H1 (cell line): ENCODE measurements at regions not wholly inside any gene's neighbourhood (a gene's known extent, or its start where the extent isn't known, plus 50 kb on each side); places are given as distances from the start of the nearest gene placed in this dataset.

Source experiments
- CTCF ChIA-PET: fragments of 300-600 bp; sonication (Branson Sonifier 250); formaldehyde crosslinking; loops from one replicate; lab custom pipeline; 2021; ENCODE audit not compliant: partially characterized antibody; lab: Charles Lee
- POLR2A ChIA-PET: fragments of 300-600 bp; sonication (Branson Sonifier 250); formaldehyde crosslinking; loops from one replicate; lab custom pipeline; 2021; ENCODE audit warnings: inconsistent platforms; ENCODE audit not compliant: partially characterized antibody; lab: Charles Lee
- DNase-seq, 2 experiments: peaks; one replicate each; pipeline versions ENCODE4 v3.0.0 to v3.0.0-alpha.2; 2010 to 2022; ENCODE audit warnings: low spot score in 2 of 2, low read depth in 1 of 2, mixed read lengths in 1 of 2
- FAIRE-seq: peaks from 2 replicates; lab custom pipeline; 2011; peaks lifted over from hg19 to GRCh38; lab: Jason Lieb, UNC
- H2AFZ ChIP-seq: 2 replicates; pipeline ENCODE4 v1.8.1; 2012; ENCODE audit warnings: low read length, inconsistent platforms
- H2AK5ac ChIP-seq: 2 replicates; pipeline ENCODE4 v1.6.1; 2013; ENCODE audit warnings: low read depth, low read length
- H2BK120ac ChIP-seq: replicated peaks from 2 replicates; pipeline ENCODE3; 2013; ENCODE audit warnings: low read depth, low read length, inconsistent platforms
- H2BK12ac ChIP-seq: 2 replicates; pipeline ENCODE4 v1.6.1; 2013; ENCODE audit warnings: low read depth, low read length
- H2BK15ac ChIP-seq: 2 replicates; pipeline ENCODE4 v1.6.1; 2013; ENCODE audit warnings: low read length
- H2BK20ac ChIP-seq: 2 replicates; pipeline ENCODE4 v1.6.1; 2013; ENCODE audit warnings: low read length
- H2BK5ac ChIP-seq: 2 replicates; pipeline ENCODE4 v1.6.1; 2013; ENCODE audit warnings: low read depth, low read length
- H3K14ac ChIP-seq: 2 replicates; pipeline ENCODE4 v1.6.1; 2013; ENCODE audit warnings: inconsistent platforms; ENCODE audit not compliant: insufficient read length
- H3K18ac ChIP-seq: 2 replicates; pipeline ENCODE4 v1.6.1; 2013; ENCODE audit warnings: low read length; ENCODE audit errors: extremely low read depth
- H3K23ac ChIP-seq: 2 replicates; pipeline ENCODE4 v1.6.1; 2013; ENCODE audit warnings: inconsistent platforms; ENCODE audit not compliant: insufficient read length
- H3K23me2 ChIP-seq: 2 replicates; pipeline ENCODE4 v1.6.1; 2013; ENCODE audit warnings: low read depth, low read length
- H3K27ac ChIP-seq: 2 replicates; pipeline ENCODE4 v1.6.1; 2011; ENCODE audit warnings: low read depth, low read length, inconsistent platforms
- H3K27me3 ChIP-seq, 4 experiments: replicated peaks in 1 of 4; 1 replicate in 1 of 4; 2 replicates in 3 of 4; pipeline versions ENCODE4 v1.6.1 to v1.8.1; 2011 to 2013; ENCODE audit warnings: low read length in 3 of 4, mild to moderate bottlenecking in 3 of 4, inconsistent platforms in 2 of 4, mixed read lengths in 2 of 4, moderate library complexity in 1 of 4; ENCODE audit not compliant: control insufficient read depth in 3 of 4, insufficient read depth in 3 of 4; ENCODE audit errors: extremely low read depth in 1 of 4
- H3K36me3 ChIP-seq, 4 experiments: 2 replicates each; pipeline versions ENCODE4 v1.6.1 to v1.8.1; 2011 to 2013; ENCODE audit warnings: mild to moderate bottlenecking in 4 of 4, low read length in 3 of 4, moderate library complexity in 2 of 4, control low read depth in 1 of 4, inconsistent platforms in 1 of 4; ENCODE audit not compliant: insufficient read depth in 4 of 4, control insufficient read depth in 2 of 4
- H3K4ac ChIP-seq: replicated peaks from 2 replicates; pipeline ENCODE3; 2013; ENCODE audit warnings: low read length, low read depth, mixed read lengths, inconsistent platforms; ENCODE audit not compliant: insufficient read length
- H3K4me1 ChIP-seq, 4 experiments: replicated peaks in 1 of 4; 1 replicate in 1 of 4; 2 replicates in 3 of 4; pipeline versions ENCODE4 v1.6.1 to v1.8.1; 2011 to 2013; ENCODE audit warnings: low read length in 3 of 4, inconsistent platforms in 2 of 4, mixed read lengths in 1 of 4; ENCODE audit not compliant: insufficient read depth in 4 of 4, control insufficient read depth in 3 of 4
- H3K4me2 ChIP-seq, 2 experiments: 2 replicates each; pipeline versions ENCODE4 v1.6.1 to v1.8.1; 2011 to 2013; ENCODE audit warnings: low read depth in 2 of 2, low read length in 2 of 2, control low read depth in 1 of 2, inconsistent platforms in 1 of 2, mild to moderate bottlenecking in 1 of 2; ENCODE audit not compliant: insufficient read depth in 1 of 2
- H3K4me3 ChIP-seq, 4 experiments: fragments of 200-600, 300-600 bp in 1 of 4; sonication (generic), shearing (Covaris generic), sonication (Bioruptor Twin) in 1 of 4; 2 replicates each; pipeline versions ENCODE4 v1.5.1 to v1.8.1; 2011 to 2016; ENCODE audit warnings: low read length in 4 of 4, low read depth in 3 of 4, control low read depth in 2 of 4, inconsistent platforms in 2 of 4, mild to moderate bottlenecking in 2 of 4, mixed read lengths in 1 of 4, moderate library complexity in 1 of 4; ENCODE audit not compliant: insufficient read depth in 2 of 4; ENCODE audit errors: extremely low read depth in 1 of 4
- H3K56ac ChIP-seq: replicated peaks from 2 replicates; pipeline ENCODE3; 2013; ENCODE audit warnings: low read depth, mild to moderate bottlenecking, mixed read lengths, low read length, inconsistent platforms; ENCODE audit not compliant: insufficient read length
- H3K79me1 ChIP-seq: 2 replicates; pipeline ENCODE4 v1.6.1; 2013; ENCODE audit warnings: low read depth, low read length, control low read depth
- H3K79me2 ChIP-seq, 2 experiments: 2 replicates each; pipeline versions ENCODE4 v1.6.1 to v1.8.1; 2012 to 2013; ENCODE audit warnings: low read length in 2 of 2, mild to moderate bottlenecking in 2 of 2, inconsistent platforms in 1 of 2; ENCODE audit not compliant: insufficient read depth in 2 of 2, control insufficient read depth in 1 of 2
- H3K9ac ChIP-seq, 4 experiments: replicated peaks in 1 of 4; 1 replicate in 1 of 4; 2 replicates in 3 of 4; pipeline versions ENCODE4 v1.6.1 to v1.8.1; 2011 to 2013; ENCODE audit warnings: low read depth in 3 of 4, low read length in 3 of 4, control low read depth in 2 of 4, mild to moderate bottlenecking in 2 of 4, moderate library complexity in 2 of 4, inconsistent platforms in 1 of 4; ENCODE audit errors: extremely low read depth in 1 of 4
- H3K9me3 ChIP-seq, 2 experiments: 2 replicates each; pipeline versions ENCODE4 v1.6.1 to v1.8.1; 2012 to 2013; ENCODE audit warnings: mild to moderate bottlenecking in 2 of 2, moderate library complexity in 2 of 2, control low read depth in 1 of 2, inconsistent platforms in 1 of 2, low read depth in 1 of 2, low read length in 1 of 2, mixed read lengths in 1 of 2; ENCODE audit not compliant: insufficient read depth in 2 of 2
- H4K20me1 ChIP-seq, 2 experiments: replicated peaks in 1 of 2; 2 replicates each; pipeline versions ENCODE3 to v1.8.1; 2011 to 2013; ENCODE audit warnings: inconsistent platforms in 2 of 2, low read length in 2 of 2, mild to moderate bottlenecking in 1 of 2; ENCODE audit not compliant: insufficient read depth in 2 of 2, control insufficient read depth in 1 of 2
- H4K5ac ChIP-seq: 2 replicates; pipeline ENCODE4 v1.6.1; 2013; ENCODE audit warnings: low read length, low read depth, mixed read lengths, inconsistent platforms; ENCODE audit not compliant: insufficient read length
- H4K8ac ChIP-seq: 2 replicates; pipeline ENCODE4 v1.8.0; 2013; ENCODE audit warnings: mild to moderate bottlenecking, moderate library complexity, low read length, inconsistent platforms; ENCODE audit not compliant: insufficient read depth; ENCODE audit errors: extremely low read depth
- H4K91ac ChIP-seq: replicated peaks from 2 replicates; pipeline ENCODE3; 2013; ENCODE audit warnings: low read length, mixed read lengths, inconsistent platforms; ENCODE audit not compliant: insufficient read length
- CEBPB ChIP-seq: IDR thresholded peaks from 2 replicates; pipeline ENCODE4 v1.6.1; 2012; ENCODE audit warnings: low read depth, low read length
- CHD1 ChIP-seq: IDR thresholded peaks from 2 replicates; pipeline ENCODE4 v1.6.1; 2012; ENCODE audit warnings: low read depth, low read length, improper control_type of control experiment
- GTF2F1 ChIP-seq: IDR thresholded peaks from 2 replicates; pipeline ENCODE4 v1.6.1; 2012; ENCODE audit warnings: low read depth, low read length, improper control_type of control experiment, borderline replicate concordance
- NANOG ChIP-seq: IDR thresholded peaks from 2 replicates; pipeline ENCODE4 v1.6.1; 2011; ENCODE audit warnings: low read length, low read depth, mild to moderate bottlenecking, inconsistent platforms; ENCODE audit not compliant: insufficient read depth, poor library complexity, severe bottlenecking
- USF2 ChIP-seq: IDR thresholded peaks from 2 replicates; pipeline ENCODE4 v1.6.1; 2011; ENCODE audit warnings: low read length, improper control_type of control experiment
- WGBS, 2 experiments: shearing (Covaris generic) in 1 of 2; methylation state at CpG; one replicate each; pipeline versions ENCODE4 v1.1.6 to v1.1.7; 2013 to 2015; ENCODE audit warnings: low lambda C conversion rate in 2 of 2, mixed read lengths in 2 of 2, inconsistent platforms in 1 of 2, low coverage in 1 of 2, missing lambda C conversion rate in 1 of 2; ENCODE audit not compliant: insufficient replicate concordance in 2 of 2, insufficient coverage in 1 of 2, insufficient read length in 1 of 2; ENCODE audit errors: extremely low coverage in 1 of 2, missing lambda C conversion rate in 1 of 2; 5-methylcytosine and 5-hydroxymethylcytosine counted together

GRCh38 chr20:24070679-24071078, 82.1 kb upstream of the GGTLC1 start:
- H3K79me2 ChIP-seq, result no peaks in the 10 kb centered on the region
- POLR2A ChIA-PET, result no interaction called here
- H2AK5ac ChIP-seq, result no peak overlapping the region
- H3K27me3 ChIP-seq, result no peaks in the 10 kb centered on the region
- H3K36me3 ChIP-seq, result no peaks in the 10 kb centered on the region
- H3K14ac ChIP-seq, result no peak overlapping the region
- FAIRE-seq (no peak), DNase-seq (no peak)
- H3K79me1 ChIP-seq, result no peaks in the 10 kb centered on the region
- H3K23me2 ChIP-seq, result no peaks in the 10 kb centered on the region
- no peak overlapping the region for H2BK15ac ChIP-seq
- H3K18ac ChIP-seq, result no peak overlapping the region
- no peaks in the 10 kb centered on the region for H4K20me1 ChIP-seq
- no peaks in the 10 kb centered on the region for H3K4me1 ChIP-seq
- no peak overlapping the region for H3K56ac ChIP-seq
- CTCF ChIA-PET, result no interaction called here
- H3K27ac ChIP-seq, result no peak overlapping the region
- H3K23ac ChIP-seq, result no peak overlapping the region
- no peak overlapping the region for H3K4ac ChIP-seq
- no peak overlapping the region for H2BK20ac ChIP-seq
- H2AFZ ChIP-seq, result no peak overlapping the region
- H3K4me3 ChIP-seq, result no peak overlapping the region
- H3K9ac ChIP-seq, result no peak overlapping the region
- no peak overlapping the region for H4K91ac ChIP-seq
- no peaks in the 10 kb centered on the region for H3K9me3 ChIP-seq
- no peak overlapping the region for H4K8ac ChIP-seq
- no peak overlapping the region for H4K5ac ChIP-seq
- H2BK5ac ChIP-seq, result no peak overlapping the region
- H2BK12ac ChIP-seq, result no peak overlapping the region
- H2BK120ac ChIP-seq, result no peak overlapping the region
- 66% methylated on average over 2 of the region's 2 CpGs; no CpG with 5 or more reads in 1 of the 2 experiments for WGBS, 2 experiments
- no peak overlapping the region for H3K4me2 ChIP-seq
- no peak for TF ChIP-seq GTF2F1
- TF ChIP-seq NANOG, result no peak
- no peak for TF ChIP-seq CHD1
- TF ChIP-seq CEBPB, result no peak
- no peak for TF ChIP-seq USF2
